Stimulated activated CD8-positive, alpha-beta memory T cell treated with anti-CD3 and anti-CD28 coated beads, Interleukin-15, amount 100 ng/mL, for 4 hours (primary cell): ENCODE measurements at regions not wholly inside any gene's neighbourhood (a gene's known extent, or its start where the extent isn't known, plus 50 kb on each side); places are given as distances from the start of the nearest gene placed in this dataset.

Experiments
- DNase-seq, 2 donors: peaks; one replicate each; pipeline ENCODE4 v3.0.0-alpha.2; 2020; ENCODE audit warnings: low read depth in 2 of 2

DNA sequence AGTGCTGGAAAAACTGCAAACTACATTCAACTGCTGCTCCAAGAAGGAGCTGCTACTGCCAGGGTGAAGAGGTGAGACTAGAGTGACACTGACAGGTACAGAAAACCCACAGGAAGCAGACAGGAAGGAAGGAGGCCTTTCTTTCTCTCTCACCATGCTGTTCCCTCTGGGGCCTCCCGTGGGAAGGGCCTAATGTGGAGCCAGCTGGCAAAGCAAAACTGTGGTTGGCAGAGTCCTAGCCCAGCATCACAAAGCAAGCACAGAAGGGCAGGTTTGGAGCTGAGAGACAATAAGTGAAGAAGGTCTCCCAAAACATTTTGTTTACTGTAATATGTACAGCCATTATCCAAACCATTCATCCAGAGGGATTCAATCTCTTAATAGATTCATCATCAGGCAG lies 122.5 kb upstream of the MAX start:
- DNase-seq = no peak

DNA sequence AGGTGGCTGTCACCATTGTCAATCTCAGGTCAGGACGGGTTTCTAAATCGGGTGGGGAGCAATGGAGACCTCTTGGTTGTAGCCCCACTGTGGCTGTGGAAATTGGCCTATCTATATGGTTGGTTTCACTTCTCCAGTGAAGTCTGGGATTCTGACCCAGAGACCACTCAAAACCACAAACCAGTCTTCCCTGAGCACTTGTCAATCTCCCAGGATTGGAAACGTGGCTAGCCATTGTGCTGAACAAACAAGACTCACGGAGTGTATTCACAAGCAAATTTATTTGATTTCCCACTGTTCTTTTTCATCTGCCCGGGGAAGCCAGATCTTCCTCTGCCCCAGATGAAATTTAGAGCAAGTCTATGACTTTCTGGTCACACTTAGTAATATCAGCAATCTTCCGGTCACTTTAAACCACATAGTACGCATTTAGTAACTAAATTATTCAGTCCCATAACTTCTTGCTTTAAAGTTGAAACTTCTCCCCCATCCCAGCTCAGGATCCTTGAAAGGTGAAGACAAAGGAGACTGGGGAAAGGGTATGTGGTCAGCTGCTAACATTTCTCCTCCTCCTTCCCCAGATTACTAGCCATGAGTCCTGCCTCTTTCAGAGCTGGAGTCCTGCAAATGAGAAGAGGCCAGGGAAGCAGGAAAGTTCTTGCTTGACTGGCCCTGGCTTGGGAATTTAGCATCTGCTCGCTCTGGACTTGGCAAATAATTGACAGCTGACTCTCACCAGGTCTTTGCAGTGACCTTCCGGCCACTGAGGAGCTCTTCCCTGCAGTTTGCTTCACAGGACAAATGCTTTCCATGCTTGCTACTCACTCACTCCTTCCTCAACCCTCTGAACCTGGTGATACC lies 123.2 kb upstream of the MAX start:
- no peak for DNase-seq

DNA sequence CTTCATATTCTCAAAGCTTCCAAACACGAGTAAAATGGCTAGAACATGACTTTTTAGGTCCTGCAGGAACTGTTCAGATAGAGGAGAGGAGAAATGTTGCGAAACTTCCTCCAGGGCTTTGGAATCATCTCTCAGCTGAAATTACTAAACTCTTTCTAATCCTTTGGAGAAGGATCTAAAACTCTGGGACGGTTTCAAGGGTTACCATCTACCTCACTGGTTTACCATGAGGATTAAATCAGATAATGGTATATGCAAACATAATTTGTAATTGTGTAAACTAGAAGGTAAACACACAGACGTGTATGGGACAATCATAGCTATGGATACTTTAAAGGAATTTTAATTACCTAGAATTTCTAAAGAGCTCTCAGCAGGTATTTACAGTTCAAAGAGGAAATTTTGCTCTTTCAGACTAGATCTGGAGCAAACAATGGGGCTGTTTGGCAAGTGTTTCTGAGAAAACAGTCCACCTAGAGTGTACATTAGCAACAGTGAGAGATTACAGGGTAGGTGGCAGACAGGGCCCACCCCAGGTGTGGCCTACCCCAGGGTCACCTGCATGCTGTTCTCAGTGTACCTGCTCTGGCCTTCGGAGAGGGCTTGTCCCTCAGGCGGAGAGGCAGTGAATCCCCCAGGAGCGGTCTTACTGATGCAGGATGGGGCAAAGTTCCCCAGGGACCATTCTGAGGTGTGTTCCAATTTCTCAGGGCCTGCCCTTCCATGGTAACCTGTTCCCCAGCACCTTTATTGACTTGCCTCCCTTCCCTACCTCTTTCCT lies 124.7 kb upstream of the MAX start:
- no peak for DNase-seq

DNA sequence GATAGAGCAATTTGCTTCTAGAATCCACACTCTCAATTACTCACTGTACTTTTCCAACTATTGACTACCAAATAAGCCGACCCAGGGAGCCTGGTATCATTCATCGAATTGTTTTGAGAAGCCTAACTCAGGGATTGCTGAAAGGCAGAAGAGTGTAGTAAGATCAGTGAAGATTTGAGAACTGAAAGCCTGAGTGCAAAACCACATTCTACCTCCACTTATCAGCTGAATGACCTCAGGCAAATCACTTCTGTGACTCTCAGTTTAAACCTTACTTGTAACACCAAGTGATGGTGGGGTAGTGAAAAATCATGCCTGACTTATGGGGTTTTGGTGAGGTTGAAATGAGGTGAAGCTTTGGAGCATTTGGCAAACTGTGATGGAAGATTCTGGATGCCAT lies 126.1 kb upstream of the MAX start:
- no peak for DNase-seq

DNA sequence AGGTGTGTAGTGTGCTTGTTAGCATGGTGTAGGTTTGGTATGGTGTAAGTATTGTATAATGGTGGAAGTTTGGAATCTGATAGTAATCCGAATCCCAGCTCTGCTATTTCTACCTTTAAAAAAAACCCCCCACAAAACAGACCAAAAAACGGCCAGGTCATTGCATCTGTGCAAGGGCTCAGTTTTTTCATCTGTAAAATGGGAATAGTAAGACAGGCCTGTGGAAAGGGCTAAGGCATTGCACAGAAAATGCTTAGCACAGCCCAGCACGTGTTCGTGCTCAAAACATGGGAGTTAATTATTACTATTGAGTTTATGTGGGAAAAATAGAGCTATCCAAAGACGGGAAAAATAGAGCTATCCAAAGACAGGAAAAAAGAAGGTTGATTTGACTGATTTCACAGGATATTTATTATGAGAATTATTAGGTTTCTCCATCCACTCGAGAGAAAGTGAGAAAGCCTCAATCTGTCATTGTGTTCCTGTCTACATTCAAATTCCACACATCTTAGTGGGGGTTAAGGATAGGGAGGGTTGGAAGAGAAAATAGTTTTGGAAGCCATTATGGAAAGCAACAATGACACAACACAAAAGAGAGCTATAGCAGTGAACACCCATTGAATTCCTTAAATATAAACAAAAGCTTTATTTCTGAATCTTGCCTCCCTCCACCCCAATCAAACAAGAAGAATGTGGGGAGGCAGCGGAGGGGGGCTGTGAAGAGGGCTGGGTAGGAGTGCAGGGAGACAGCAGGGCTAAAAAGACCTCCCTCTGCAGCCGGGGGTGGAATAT lies 126.8 kb upstream of the MAX start:
- DNase-seq = no peak

DNA sequence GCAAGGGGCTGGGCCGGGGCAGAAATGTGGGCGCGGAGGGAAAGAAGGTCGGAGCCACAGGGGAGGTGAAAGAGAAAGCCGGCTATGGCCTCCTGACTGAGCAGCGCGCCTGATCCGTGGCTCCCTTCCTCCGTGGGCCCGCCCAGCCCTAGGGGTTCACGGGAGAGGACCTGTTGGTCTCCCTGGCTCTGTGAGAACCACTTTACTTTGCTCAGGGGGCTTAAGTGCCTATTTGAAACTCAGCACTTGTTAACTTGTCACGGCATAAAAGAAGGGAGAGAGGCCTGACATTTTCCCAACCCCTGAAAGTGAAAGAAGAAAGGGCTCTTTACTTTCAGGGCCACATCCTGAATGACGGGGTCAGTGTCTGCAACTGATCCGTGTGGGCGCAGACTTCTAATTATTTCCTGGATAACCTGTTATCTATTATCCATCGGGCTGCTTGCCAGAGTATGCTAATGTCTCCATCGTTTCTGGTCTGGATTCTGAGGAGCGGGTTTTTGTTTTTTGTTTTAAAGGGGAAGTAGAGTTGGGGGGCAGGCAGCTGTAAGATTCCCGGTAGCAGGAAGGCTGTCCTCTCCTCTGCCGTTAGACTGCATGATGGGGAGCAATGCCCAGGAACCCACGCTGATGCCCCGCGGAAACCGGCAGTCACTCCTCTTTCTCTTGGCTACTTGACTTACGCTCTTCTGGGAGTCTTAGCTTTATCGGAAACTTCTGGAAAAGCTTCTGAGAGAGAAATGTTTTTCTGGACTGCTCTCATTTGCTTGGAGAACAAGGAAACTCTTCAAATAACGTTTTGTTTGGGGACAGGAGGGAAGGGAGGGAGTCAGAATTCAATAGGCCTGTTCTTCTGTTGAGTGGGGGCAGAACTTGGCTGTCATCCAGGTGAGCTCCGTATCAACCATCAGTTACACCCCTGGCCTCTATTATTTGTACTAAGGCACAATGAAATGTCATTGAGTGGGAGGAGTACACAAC lies 127.7 kb upstream of the MAX start:
- no peak for DNase-seq

DNA sequence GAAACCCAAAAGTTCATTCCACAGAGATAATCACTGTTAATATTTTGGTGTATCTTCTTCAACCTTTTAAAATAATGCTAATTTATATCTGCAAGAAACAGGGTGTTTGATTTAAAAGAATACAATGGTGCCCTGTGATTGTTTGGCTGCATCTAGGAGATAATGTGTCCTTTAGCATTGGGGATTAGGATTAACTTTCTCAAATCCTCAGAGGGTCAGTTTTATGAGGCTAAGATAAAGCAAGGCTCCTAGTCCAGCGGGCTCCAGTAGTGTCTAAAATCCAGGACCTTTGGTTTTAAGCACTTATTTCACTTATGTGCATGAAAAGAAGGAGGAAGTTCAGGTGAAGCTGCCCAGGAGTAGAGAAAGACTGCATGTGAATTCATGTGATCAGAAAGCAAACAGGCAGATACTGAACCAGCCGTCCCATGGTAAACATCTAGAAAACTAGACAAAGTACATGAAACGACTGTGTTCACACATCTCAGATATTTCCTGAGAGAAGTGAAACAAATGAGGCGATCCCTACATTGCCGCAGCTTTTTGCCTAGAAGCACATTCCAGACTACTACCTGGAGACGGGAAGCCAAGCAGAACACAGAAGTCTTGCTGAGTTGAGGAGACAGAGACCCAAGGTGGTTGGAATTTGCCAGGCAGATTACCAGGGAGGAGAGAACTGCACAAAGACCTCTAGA lies 129.1 kb upstream of the MAX start:
- DNase-seq = no peak

DNA sequence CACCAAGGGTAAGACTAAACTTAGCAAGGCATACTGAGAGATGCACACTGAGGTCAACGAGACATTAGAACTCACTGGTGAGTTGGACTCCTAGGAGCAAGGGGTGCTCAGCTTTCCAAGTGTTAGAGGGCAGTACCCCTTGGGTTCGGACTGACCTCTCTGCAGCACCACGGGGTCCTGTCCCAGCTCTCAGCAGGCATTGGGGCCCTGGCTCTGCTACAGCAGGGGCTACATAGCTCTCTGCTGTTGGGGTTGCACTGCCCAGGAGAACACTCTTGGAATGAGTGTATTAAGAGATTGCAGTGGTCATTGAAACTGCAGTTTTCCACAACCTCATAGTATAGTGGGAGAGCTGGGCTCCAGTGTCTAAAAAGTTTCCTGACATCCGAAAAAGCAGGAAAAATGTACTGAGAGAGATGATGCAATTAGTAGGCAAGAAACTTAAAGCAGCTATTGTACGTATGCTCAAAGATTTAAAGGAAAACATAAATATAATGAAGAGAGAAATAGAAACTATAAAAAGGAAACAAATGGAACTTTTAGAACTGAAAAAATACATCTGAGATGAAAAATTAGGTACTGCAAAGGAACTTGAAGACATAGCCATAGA lies 132.5 kb upstream of the MAX start:
- no peak for DNase-seq

DNA sequence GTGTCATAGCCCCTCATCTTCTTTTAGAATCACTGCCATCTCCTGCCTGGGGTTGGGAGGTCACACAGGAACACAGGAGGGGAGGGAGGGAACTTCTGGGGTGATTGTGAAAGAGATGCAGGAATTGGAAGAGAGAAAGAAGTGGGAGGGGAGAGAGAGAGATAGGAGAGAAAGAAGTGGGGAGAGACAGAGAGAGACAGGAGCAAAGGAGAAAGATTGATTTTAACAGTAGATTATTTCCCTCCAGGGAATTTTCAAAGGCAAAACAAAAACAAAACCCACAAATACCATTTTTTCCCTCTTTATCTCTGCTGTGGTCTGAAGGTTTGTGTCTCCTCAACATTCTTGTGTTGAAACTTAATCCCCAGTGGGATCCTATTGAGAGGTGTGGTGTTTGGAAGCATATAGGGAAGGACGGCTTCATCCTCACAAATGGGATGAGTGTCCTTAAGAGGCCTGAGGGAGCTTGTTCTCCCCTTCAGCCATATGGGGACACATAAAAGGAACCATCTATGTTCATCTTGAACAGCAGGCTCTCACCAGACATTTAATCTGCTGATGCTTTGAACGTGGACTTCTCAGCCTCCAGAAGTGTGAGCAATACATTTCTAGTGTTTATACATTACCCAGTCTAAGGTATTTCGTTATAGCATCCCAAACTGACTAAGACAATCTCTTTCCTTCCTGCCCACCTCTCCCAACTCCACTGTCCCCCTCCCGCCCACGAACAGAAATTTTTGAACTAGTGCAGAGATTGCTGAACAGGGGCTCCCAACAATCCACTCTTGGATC lies 134.9 kb upstream of the MAX start:
- no peak for DNase-seq

DNA sequence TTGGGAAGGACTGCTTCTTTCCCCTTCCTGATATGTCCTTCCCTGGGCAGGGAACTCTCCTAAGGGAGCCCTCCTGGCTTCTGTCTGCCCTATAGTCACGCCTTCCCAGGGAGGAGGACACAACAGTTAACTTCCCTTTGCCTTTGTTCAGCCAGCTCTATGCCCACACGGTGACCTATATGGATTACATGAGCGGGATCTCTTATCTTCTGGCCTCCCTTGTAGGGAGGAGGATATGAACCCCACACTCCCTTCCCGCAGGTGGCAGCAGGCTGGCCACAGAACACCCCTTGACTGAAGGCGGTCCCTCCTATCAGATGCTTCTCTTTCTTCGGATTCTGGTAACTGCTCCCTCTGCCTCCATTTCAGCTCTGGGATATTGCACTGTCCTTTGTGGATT lies 135.6 kb upstream of the MAX start:
- DNase-seq = no peak

DNA sequence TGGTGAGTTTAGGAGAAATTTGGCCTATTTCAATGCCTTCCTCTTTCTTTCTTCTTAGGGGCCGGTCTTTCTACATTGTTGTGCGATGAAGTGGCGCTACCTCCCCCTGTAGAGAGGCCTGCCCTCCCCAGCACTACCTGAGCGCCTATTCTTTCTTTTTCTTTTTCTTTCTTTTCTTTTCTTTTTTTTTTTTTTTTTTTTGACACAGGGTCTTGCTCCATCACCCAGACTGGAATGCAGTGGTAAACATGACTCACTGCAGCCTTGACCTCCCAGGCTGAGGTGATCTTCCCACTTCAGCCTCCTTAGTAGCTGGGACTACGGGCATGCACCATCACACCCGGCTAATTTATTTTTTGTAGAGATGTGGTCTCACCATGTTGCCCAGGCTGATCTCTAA lies 136.1 kb upstream of the MAX start:
- DNase-seq = no peak

DNA sequence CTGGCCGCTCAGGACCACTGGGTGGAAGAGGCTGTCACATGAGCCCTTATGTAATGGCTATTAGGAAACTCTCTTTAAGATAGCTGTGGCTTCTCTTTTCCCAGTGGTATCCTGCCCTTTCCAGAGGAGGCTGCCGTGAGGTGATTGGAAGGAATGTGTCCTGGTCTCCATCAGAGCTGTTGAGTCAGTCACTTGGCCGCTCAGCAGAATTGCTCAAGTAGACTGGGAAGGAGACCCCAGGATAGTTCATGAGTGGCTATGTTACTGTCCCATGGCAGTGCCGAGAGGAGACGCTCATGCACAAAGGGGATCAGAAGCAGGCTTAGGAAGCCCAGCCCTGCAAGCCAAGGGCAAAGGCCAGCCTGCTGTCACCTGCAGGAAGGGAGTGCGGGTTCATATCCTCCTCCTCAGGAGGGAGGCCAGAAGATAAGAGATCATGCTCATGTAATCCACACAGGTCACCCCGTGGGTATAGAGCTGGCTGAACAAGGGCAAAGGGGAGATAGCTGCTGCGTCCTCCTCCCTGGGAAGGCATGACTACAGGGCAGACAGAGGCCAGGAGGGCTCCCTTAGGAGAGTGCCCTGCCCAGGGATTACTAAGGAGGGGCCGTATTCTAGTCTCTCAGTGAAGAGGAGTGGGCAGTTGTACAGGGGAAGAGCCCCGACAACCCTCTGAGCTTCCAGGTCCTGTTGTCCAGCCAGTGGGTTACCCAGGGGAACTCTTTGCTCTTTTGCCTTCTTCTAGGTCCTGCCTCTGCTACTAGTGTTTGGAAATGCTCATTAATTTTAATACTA lies 137.0 kb upstream of the MAX start:
- DNase-seq = no peak

DNA sequence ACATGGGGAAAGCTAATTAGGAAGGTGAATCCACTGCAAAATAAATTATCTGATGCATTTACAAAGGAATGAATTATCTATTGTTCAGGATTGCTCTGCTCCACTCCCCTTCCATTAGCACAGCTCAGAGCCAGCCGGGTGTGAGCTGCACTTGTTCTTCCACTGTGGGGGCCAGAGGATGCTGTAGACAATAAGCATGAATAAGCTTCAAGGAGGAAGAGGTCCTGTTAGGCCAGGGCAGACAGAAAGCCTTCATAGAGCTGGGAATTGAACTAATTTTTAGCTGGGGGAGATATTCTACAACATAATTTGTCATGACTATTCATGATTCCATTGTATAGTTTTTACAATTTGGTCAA lies 137.6 kb upstream of the MAX start:
- no peak for DNase-seq

DNA sequence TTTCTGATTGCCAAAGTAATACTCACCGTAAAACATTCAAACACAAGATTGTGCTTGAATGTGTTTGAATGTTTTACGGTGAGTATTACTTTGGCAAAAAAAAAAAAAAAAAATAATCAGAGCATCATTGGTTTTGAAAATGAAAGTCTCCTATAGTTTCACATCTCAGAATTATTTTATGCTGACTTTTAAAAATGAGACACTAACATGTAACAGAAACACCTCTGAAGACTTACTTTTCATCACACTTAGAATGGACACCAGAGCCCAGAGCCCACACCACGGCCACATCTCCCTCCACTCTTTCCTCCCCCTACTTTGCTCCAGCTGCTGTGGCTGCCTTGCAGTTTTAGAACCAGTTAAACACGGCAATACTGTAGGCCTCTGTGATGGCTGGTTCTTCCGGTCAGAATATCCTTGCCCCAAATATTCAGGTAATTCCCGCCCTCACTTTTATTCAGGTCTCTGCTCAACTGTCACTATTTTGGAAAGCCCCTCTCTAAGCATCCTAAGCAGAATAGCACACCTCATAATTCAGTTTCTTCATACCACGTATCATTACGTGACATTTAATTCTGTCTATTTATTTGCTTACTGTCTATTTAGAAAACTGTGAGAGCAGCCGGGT lies 138.9 kb upstream of the MAX start:
- no peak for DNase-seq

DNA sequence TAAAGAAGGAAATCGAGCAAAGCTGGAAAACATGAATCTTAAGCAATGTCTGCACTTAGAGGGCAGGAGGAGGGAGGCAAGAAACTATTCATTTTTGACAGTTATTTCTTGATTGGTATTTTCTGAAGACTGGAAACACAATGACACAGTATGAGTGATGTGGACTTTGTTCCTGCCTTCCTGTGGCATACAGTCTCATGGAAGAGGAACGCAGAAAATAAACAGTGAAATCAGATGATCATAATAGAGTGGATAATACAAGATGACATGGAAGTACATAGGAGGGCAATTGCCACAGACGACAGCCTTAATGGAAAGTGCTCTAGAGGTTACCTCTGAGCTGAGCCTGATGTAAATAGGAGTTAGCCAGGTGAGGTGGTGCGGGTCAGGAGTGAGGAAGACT lies 140.4 kb upstream of the MAX start:
- DNase-seq = no peak

DNA sequence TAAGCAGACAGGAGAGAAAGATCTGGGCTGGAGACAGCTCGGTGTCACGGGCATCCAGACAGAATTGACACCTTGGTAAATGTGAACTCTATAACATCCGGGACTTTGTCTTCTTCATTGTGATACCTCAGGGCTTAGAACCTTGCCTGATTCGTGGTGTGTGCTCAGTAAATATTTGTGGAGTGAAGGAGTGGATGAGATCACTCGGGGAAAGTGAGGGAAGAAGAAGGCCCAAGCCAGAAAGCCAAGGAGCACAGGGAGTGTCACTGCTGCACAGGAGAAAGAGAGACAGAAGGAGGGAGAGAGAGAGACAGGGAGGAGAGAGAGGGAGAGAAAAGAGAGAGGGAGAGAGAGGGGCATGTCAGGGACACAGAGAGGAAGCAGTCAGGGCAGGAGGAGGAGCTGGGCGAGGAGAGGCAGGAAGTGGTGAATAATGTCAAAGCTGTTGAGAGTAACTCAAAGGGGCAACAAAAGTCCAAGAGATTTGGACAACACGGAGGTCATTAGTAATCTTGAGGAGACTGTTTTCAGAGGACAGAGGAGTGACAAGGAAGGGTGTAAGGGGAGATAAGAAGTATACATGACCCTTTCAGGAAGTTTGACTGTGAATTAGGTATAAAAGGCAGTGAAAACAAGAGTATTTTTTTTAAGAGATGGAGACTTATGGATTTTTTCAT lies 141.6 kb upstream of the MAX start:
- no peak for DNase-seq

DNA sequence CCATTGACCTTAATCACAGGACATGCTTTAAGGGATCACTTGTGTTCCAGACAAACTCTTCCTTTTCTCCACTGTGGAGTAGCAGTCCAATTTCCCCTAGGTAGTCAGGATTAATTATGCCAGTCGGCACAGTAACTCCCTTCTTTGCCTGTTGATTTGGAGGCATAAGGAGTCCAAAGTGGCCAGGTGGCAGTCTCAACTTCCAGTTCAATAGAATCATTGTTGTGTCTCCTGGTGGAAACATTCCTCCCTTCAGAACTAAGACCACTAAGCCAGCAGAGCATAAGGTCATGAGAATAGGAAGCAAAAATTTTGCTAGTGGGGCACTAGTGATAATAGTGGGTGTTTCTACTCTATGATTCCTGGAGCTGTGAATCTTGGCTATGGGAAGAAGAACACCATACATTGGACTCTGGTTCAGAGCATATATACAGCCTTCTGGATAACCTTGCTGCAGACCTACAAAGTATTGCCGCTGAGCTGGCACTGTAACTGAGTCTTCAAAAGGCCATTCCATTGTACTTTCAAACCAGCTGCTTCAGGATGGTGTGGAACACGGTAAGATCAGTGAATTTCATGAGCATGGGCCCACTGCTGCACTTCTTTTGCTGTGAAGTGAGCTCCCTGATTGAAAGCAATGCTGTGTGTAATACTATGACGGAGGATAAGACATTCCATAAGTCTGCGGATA lies 147.3 kb upstream of the MAX start:
- DNase-seq = no peak
